ENCODE measurements at regions not wholly inside any gene's neighbourhood (a gene's known extent, or its start where the extent isn't known, plus 50 kb on each side); places are given as distances from the start of the nearest gene placed in this dataset.

- TF ChIP-seq REST (IDR thresholded peaks at IDR 0.05; ENCODE audit: low read depth) (no peak), EGR1 (IDR thresholded peaks at IDR 0.05) (no peak), NFIC (IDR thresholded peaks at IDR 0.05) (no peak), USF1 (IDR thresholded peaks at IDR 0.05) (no peak), RAD21 (IDR thresholded peaks at IDR 0.05; ENCODE audit: low read depth) (no peak), MAX (IDR thresholded peaks at IDR 0.05) (no peak), FOXM1 (IDR thresholded peaks at IDR 0.05; ENCODE audit: borderline replicate concordance, low read depth) (no peak), CEBPB (IDR thresholded peaks at IDR 0.05) (no peak)
Observed at GRCh38 chr13:105920370-105920769, 615.1 kb downstream of the EFNB2 start.

- TF ChIP-seq EP300 (IDR thresholded peaks at IDR 0.05; ENCODE audit: borderline replicate concordance) (no peak), TEAD4 (IDR thresholded peaks at IDR 0.05) (no peak), FOXM1 (IDR thresholded peaks at IDR 0.05; ENCODE audit: borderline replicate concordance, low read depth) (no peak), NFIC (IDR thresholded peaks at IDR 0.05) (no peak), ZBTB7A (IDR thresholded peaks at IDR 0.05; ENCODE audit: low read depth) (no peak), MAX (IDR thresholded peaks at IDR 0.05) (no peak), CREB1 (IDR thresholded peaks at IDR 0.05; ENCODE audit: low read depth) (no peak), TCF12 (IDR thresholded peaks at IDR 0.05; ENCODE audit: low read depth) (no peak), YY1 (IDR thresholded peaks at IDR 0.05; ENCODE audit: low read depth) (no peak)
Observed at GRCh38 chr13:105918842-105919741, 616.4 kb downstream of the EFNB2 start.

- TF ChIP-seq CEBPB (IDR thresholded peaks at IDR 0.05) (no peak), RAD21 (IDR thresholded peaks at IDR 0.05; ENCODE audit: low read depth) (no peak), REST (IDR thresholded peaks at IDR 0.05; ENCODE audit: low read depth) (no peak), TAF1 (IDR thresholded peaks at IDR 0.05; ENCODE audit: low read depth) (no peak), NFIC (IDR thresholded peaks at IDR 0.05) (no peak), MAX (IDR thresholded peaks at IDR 0.05) (no peak), EGR1 (IDR thresholded peaks at IDR 0.05) (no peak), TEAD4 (IDR thresholded peaks at IDR 0.05) (no peak), ZBTB7A (IDR thresholded peaks at IDR 0.05; ENCODE audit: low read depth) (no peak)
Observed at GRCh38 chr13:105915146-105915850, 620.2 kb downstream of the EFNB2 start.

GRCh38 chr13:105914291-105915036 is 621.0 kb downstream of the EFNB2 start:
- TF ChIP-seq EGR1 (IDR thresholded peaks at IDR 0.05) (no peak), REST (IDR thresholded peaks at IDR 0.05; ENCODE audit: low read depth) (no peak), TAF1 (IDR thresholded peaks at IDR 0.05; ENCODE audit: low read depth) (no peak), CEBPB (IDR thresholded peaks at IDR 0.05) (no peak), MAX (IDR thresholded peaks at IDR 0.05) (no peak), USF1 (IDR thresholded peaks at IDR 0.05) (no peak), NFIC (IDR thresholded peaks at IDR 0.05) (no peak), YY1 (IDR thresholded peaks at IDR 0.05; ENCODE audit: low read depth) (no peak), ZBTB7A (IDR thresholded peaks at IDR 0.05; ENCODE audit: low read depth) (no peak), TCF12 (IDR thresholded peaks at IDR 0.05; ENCODE audit: low read depth) (no peak), EP300 (IDR thresholded peaks at IDR 0.05; ENCODE audit: borderline replicate concordance) (no peak), TEAD4 (IDR thresholded peaks at IDR 0.05) (no peak), CREB1 (IDR thresholded peaks at IDR 0.05; ENCODE audit: low read depth) (no peak), FOXM1 (IDR thresholded peaks at IDR 0.05; ENCODE audit: borderline replicate concordance, low read depth) (no peak), RAD21 (IDR thresholded peaks at IDR 0.05; ENCODE audit: low read depth) (no peak)
